VCaP (cell line): ENCODE measurements at regions not wholly inside any gene's neighbourhood (a gene's known extent, or its start where the extent isn't known, plus 50 kb on each side); places are given as distances from the start of the nearest gene placed in this dataset.

ENCODE experiments used
- H3K27ac ChIP-seq: fragments of 450-650 bp; 2 replicates; pipeline ENCODE4 v1.5.1; 2017
- CTCF ChIP-seq: fragments of 450-650 bp; conservative IDR thresholded peaks from 2 replicates; pipeline ENCODE4 v1.5.1; 2017; ENCODE audit warnings: mild to moderate bottlenecking, moderate library complexity

GRCh38 chr6:105893741-105894140 is 192.4 kb upstream of the PRDM1 start:
- TF ChIP-seq CTCF = no peak
- H3K27ac ChIP-seq = no peak overlapping the region

- no peak for TF ChIP-seq CTCF
- no peak overlapping the region for H3K27ac ChIP-seq
These were observed 193.4 kb upstream of the PRDM1 start for GRCh38 chr6:105892577-105893262.

- TF ChIP-seq CTCF = no peak
- H3K27ac ChIP-seq = no peak overlapping the region
These were observed 195.5 kb upstream of the PRDM1 start for GRCh38 chr6:105890521-105891244.

GRCh38 chr6:105889902-105890301 is 196.2 kb upstream of the PRDM1 start:
- no peak overlapping the region for H3K27ac ChIP-seq
- no peak for TF ChIP-seq CTCF

GRCh38 chr6:105886814-105887544 is 199.2 kb upstream of the PRDM1 start:
- TF ChIP-seq CTCF = no peak
- H3K27ac ChIP-seq = no peak overlapping the region

- H3K27ac ChIP-seq = no peak overlapping the region
- no peak for TF ChIP-seq CTCF
These were observed 199.9 kb upstream of the PRDM1 start for GRCh38 chr6:105886066-105886813.

GRCh38 chr6:105884426-105884825 is 201.7 kb upstream of the PRDM1 start:
- no peak overlapping the region for H3K27ac ChIP-seq
- TF ChIP-seq CTCF = no peak
